ENCODE measurements at regions not wholly inside any gene's neighbourhood (a gene's known extent, or its start where the extent isn't known, plus 50 kb on each side); places are given as distances from the start of the nearest gene placed in this dataset.

GRCh38 chr12:92581604-92582003 lies 121.2 kb upstream of the PLEKHG7 start (continued):
- no peak for TF ChIP-seq HDAC2 (IDR thresholded peaks at IDR 0.05)

DNA sequence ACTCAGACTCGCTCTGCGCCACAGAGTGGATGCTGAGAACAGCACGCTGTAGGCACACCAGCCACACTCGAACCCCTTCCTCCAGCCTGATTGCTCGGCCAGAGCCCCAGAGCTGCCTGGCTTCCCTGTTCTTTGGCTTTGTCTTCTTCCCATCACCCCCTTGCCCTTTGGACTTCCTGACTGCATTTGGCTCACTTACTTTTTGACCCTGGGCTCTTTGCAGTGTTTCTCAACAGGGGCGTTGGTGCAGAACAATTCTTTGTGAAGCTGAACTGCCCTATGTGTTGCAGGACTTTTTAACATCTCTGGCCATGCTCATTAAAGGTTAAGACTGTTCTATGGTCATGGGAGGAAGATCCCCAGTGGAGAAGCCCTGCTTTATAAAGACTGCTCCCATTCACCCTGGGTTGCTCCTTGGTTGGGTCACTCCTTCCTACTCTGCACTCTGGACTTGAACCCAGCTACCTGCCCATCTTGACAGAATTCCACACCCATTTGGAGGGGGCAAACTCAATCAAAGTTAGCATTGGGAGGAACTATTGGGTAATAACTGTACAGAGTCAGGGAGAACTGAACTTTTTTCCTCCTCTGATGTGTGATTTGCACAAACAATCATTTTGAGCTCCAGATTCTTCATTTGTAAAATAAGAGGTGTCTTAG lies 127.7 kb upstream of the PLEKHG7 start:
- Histone ChIP-seq H3K79me2 (ENCODE audit: control insufficient read depth, insufficient read depth, low read length) (no peaks in the 10 kb centered on the region; the same call in 1 of the 2 replicates), H3K4me3 (no peak overlapping the region), H3K4me1 (ENCODE audit: control insufficient read depth, insufficient read depth, low read length) (0 out of 2 replicates have a peak, but pooled peaks cover 4% of the 10 kb centered on the region), H4K20me1 (ENCODE audit: control insufficient read depth, insufficient read depth) (no peaks in the 10 kb centered on the region), H3K36me3 (ENCODE audit: control insufficient read depth in 2 of 2, insufficient read depth in 2 of 2, low read length in 1 of 2) (peaks cover 0 to 4% of the 10 kb centered on the region in 2 experiments; a peak in 1 of 4 replicates), H2AFZ (ENCODE audit: control insufficient read depth, low read depth, low read length) (no peak overlapping the region), H3K9ac (ENCODE audit: control insufficient read depth, insufficient read depth, low read length) (no peak overlapping the region), H3K27ac (ENCODE audit: control insufficient read depth, insufficient read depth) (no peak overlapping the region), H3K27me3 (replicated peaks in 1 of 2; ENCODE audit: control insufficient read depth in 2 of 2, insufficient read depth in 2 of 2, low read length in 1 of 2) (no peaks in the 10 kb centered on the region), H3K4me2 (ENCODE audit: control insufficient read depth, insufficient read depth) (no peak overlapping the region), H3K9me3 (replicated peaks; ENCODE audit: control insufficient read depth, insufficient read depth, low read length) (no peaks in the 10 kb centered on the region; the same call in 1 of the 3 replicates)
- RAD21 ChIA-PET (ENCODE audit: unreplicated experiment): interaction anchor here (0.7 to 2.2 kb wide), 10 partner anchors 9 to 1193 kb away, joined by 3 to 7 read pairs (median 4); no protein-coding TSS in a partner anchor
- 89% methylated on average over 6 of the region's 6 CpGs for WGBS (ENCODE audit: insufficient coverage, insufficient replicate concordance, low lambda C conversion rate, missing lambda C conversion rate)
- peak; percentile 32 for ATAC-seq
- FAIRE-seq: no peak
- POLR2A ChIA-PET: interaction anchor here (1.2 kb wide), 1 partner anchor 19 kb away, joined by 4 read pairs; no protein-coding TSS in a partner anchor
- BruUV-seq (replicated peaks): no TSS peak
- in situ Hi-C loops (cut with MboI): loop anchor here (5.0 to 25.0 kb wide), 5 partner anchors 72 to 1188 kb away; partner anchors contain the start of gene BTG1
- SMC1A ChIA-PET (ENCODE audit: uncharacterized antibody, unreplicated experiment): interaction anchor here (0.7 to 2.5 kb wide), 26 partner anchors 9 to 1193 kb away, joined by 3 to 19 read pairs (median 4); no protein-coding TSS in a partner anchor
- DNase-seq (ENCODE audit: low read depth, low spot score): no peak
- TF ChIP-seq IKZF1 (conservative IDR thresholded peaks at IDR 0.05) (0 out of 2 replicates have a peak, but pooled peaks have one; percentile 9), TCF3 (IDR thresholded peaks at IDR 0.05; ENCODE audit: borderline replicate concordance, insufficient read depth, low read depth, low read length) (no peak)
- CTCF ChIA-PET: interaction anchor here (0.6 to 3.2 kb wide), 19 partner anchors 8 to 1193 kb away, joined by 3 to 29 read pairs (median 4); no protein-coding TSS in a partner anchor
- intact Hi-C loops (cut with micrococcal nuclease; ENCODE audit: unreplicated experiment): loop anchor here (1.0 to 10.0 kb wide), 4 partner anchors 75 to 998 kb away; no protein-coding TSS in a partner anchor

All from GM12878 (cell line).